ENCODE measurements at regions not wholly inside any gene's neighbourhood (a gene's known extent, or its start where the extent isn't known, plus 50 kb on each side); places are given as distances from the start of the nearest gene placed in this dataset.
"Not testable (repeated sequence)": the region's sequence is repeated elsewhere in the genome, so short reads cannot be mapped to it uniquely, and the experiment has no call there.

DNA sequence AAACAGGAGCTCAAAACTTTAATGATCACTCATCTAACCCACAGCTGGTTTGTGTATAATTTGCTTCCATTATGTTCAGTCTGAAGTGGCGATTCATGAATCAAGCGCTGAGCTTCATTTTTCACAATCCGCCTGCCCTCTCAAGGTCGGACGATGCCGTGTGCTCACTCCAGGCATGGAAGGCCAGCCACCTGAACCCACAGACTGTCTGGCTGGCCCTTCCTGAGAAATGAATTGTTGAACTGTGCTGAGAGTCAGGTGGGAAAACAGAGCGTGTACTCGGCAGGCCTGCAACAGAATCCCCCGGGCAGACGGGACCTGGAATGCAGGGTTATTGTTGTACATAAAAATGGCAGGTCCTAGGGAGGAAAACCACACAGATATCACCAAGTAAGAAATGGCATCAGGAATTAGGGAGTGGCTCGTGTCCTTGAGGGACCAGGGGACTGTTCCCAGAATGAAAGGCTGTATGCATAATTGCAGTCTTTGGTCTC, 375.7 kb downstream of the IRX2 start:
- Mint-ChIP-seq H3K4me1 (no peaks in the 10 kb centered on the region), H3K36me3 (ENCODE audit: low read depth) (no peaks in the 10 kb centered on the region), H3K4me3 (no peak overlapping the region), H3K27ac (no peak overlapping the region), H3K27me3 (no peaks in the 10 kb centered on the region)
- no peak for ATAC-seq
- no peak for DNase-seq
- no peaks in the 10 kb centered on the region for H3K9me3 ChIP-seq (ENCODE audit: control insufficient read depth, low read length, poor library complexity, severe bottlenecking)

DNA sequence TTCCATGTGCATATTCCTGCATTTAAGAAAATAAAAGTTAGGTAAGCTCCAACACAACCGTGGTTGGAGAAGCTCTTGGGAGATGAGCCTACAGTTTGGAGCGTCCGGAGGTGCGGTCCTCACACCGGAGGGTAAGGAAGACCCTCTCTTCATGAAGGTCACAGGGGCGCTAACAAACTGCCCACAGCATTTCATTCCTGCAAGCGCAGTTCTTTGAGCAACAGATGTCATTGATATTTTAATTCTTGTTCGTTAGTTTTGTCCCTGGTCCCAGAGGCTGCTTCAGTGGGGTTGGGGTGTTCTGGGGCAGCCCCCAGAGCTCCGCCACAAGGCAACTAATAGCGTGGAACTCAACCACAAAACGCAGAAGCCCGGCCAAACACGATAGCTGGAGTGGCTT, 376.2 kb downstream of the IRX2 start:
- DNase-seq (no peak), ATAC-seq (no peak)
- H3K9me3 ChIP-seq (ENCODE audit: control insufficient read depth, low read length, poor library complexity, severe bottlenecking): no peaks in the 10 kb centered on the region
- Mint-ChIP-seq H3K4me3 (no peak overlapping the region), H3K36me3 (ENCODE audit: low read depth) (no peaks in the 10 kb centered on the region), H3K4me1 (no peaks in the 10 kb centered on the region), H3K27me3 (no peaks in the 10 kb centered on the region), H3K27ac (no peak overlapping the region)

DNA sequence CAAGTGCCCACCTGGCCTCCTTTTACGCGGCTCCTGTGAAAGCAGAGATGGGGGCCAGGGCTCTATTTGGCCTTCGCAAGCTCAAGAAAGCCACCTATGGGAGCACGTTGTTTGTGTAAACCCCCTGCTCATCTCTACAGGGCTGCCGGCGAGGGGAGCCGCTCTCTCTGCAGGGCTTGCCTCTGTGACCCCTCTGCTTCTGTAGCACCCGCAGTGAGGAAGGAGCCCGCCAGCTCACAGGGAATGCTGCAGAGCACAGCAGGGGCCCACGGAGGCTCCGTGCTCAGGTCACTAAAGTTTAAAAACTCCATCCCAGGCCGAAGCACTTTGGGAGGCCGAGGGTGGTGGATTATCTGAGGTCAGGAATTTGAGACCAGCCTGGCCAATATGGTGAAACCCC, 376.8 kb downstream of the IRX2 start:
- no peaks in the 10 kb centered on the region for H3K9me3 ChIP-seq (ENCODE audit: control insufficient read depth, low read length, poor library complexity, severe bottlenecking)
- DNase-seq (no peak), ATAC-seq (no peak)
- no peaks in the 10 kb centered on the region for H3K27me3 Mint-ChIP-seq
- H3K4me1 Mint-ChIP-seq: no peaks in the 10 kb centered on the region
- no peak overlapping the region for H3K27ac Mint-ChIP-seq
- H3K36me3 Mint-ChIP-seq (ENCODE audit: low read depth): no peaks in the 10 kb centered on the region
- no peak overlapping the region for H3K4me3 Mint-ChIP-seq

DNA sequence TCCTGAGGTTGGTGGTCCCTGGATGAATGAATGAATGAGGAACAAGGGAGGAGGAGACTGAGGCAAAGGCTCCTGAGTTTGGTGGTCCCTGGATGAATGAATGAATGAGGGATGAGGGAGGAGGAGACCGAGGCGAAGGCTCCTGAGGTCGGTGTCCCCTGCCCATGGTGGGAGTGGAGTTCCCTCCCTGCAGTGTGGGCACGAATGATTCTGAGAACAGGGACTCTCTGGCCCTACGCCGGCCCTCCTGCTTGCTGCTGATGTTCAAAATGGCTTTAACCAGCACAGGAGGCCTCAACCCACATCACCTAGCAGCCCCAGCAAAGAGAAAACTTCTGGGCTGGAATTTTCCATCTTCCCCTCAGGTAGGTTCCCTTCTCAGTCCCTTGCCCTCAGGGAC, 377.8 kb downstream of the IRX2 start:
- H3K4me1 Mint-ChIP-seq: no peaks in the 10 kb centered on the region
- H3K4me3 Mint-ChIP-seq: no peak overlapping the region
- ATAC-seq (no peak), DNase-seq (no peak)
- no peaks in the 10 kb centered on the region for H3K36me3 Mint-ChIP-seq (ENCODE audit: low read depth)
- H3K9me3 ChIP-seq (ENCODE audit: control insufficient read depth, low read length, poor library complexity, severe bottlenecking): no peaks in the 10 kb centered on the region
- no peak overlapping the region for H3K27ac Mint-ChIP-seq
- no peaks in the 10 kb centered on the region for H3K27me3 Mint-ChIP-seq

DNA sequence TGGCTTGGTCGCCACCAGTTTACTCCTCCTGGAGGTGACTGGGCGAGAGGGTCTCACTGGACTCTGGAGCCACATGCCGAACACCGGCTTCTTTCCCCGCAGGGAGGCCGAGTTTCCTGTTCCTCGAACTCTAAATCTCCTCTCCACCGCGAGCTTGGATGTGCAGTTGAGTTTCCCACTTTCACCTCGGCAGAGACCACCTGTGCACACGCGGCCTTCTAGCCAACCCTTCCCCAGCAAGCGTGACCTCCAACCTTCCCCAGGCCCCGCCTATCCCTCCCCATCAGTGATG, 380.1 kb downstream of the IRX2 start:
- no peaks in the 10 kb centered on the region for H3K9me3 ChIP-seq (ENCODE audit: control insufficient read depth, low read length, poor library complexity, severe bottlenecking)
- Mint-ChIP-seq H3K27me3 (no peaks in the 10 kb centered on the region), H3K36me3 (ENCODE audit: low read depth) (no peaks in the 10 kb centered on the region), H3K4me1 (no peaks in the 10 kb centered on the region), H3K27ac (no peak overlapping the region), H3K4me3 (no peak overlapping the region)
- no peak for DNase-seq
- ATAC-seq: no peak

DNA sequence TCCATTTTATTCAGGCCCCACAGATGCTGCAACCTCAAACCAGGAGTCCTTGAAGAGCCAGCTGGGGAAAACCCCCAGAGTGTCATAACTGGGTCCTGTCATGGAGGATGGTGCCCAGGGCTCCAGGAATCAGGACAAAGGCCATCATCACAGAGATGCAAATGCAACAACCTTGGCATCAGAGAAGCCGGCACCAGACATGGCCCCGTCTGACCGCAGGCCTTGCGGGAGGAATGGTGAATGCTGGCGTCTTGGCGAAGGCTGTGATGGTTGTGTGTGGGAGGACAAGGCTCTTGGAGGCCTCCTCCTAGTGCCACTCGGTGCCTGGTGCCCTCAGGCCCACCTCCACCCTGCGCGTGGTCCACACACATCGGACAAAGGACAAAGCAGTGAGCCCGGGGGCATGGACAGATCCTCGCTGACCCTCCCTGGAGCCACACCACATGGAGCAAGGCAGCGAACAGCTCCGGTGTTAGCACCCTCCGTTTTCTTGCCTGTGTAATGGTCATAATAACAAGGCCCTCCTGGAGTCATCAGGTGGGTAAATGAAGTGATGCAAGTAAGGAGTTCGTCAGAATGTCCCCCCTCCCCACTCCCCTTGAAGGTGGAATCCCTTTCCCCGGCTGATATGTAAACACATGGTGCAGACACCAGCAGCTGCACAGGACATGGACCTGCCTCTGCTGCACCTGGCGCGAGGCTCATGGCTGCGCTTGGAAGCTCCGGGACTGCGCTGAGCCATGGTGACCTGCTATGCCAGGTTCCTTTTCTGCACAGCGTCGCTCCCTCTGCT, 380.7 kb downstream of the IRX2 start:
- no peak overlapping the region for H3K27ac Mint-ChIP-seq
- no peak for ATAC-seq
- no peaks in the 10 kb centered on the region for H3K9me3 ChIP-seq (ENCODE audit: control insufficient read depth, low read length, poor library complexity, severe bottlenecking)
- H3K4me3 Mint-ChIP-seq: no peak overlapping the region
- no peaks in the 10 kb centered on the region for H3K36me3 Mint-ChIP-seq (ENCODE audit: low read depth)
- DNase-seq: no peak
- no peaks in the 10 kb centered on the region for H3K27me3 Mint-ChIP-seq
- no peaks in the 10 kb centered on the region for H3K4me1 Mint-ChIP-seq

DNA sequence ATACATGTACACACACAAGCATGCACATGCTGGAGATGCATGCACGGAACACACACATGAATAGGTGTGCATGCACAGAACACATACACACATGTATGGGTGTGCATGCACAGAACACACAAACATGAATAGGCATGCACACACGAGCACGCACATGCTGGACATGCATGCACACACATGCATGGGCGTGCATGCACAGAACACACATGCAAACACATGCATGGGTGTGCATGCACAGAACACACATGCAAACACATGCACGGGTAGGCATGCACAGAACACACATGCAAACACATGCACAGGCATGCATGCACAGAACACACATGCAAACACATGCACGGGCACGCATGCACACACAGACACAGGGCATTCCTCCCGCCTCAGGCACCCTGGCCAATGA, 382.3 kb downstream of the IRX2 start:
- H3K9me3 ChIP-seq (ENCODE audit: control insufficient read depth, low read length, poor library complexity, severe bottlenecking): no peaks in the 10 kb centered on the region
- no peak for DNase-seq
- no peak for ATAC-seq

DNA sequence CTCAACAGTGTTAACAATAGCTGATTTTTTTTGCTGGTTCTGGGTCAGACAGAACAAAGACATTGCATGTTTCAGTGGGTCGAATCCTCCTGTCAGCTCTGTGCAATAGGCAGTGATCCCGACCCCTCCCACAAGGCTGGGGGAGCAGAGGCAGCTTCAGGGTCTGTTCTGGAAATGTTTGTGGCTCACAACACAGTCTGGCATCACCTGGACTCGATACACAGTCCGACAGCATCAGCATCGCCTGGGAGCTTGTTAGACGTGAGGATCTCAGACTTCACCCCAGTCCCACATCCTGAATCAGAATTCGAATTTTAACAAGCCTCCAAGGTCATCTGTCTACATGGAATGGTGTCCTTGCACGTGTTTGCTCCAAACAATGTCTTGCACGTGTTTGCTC, 384.7 kb downstream of the IRX2 start:
- ATAC-seq (no peak), DNase-seq (no peak)
- no peak overlapping the region for H3K4me3 Mint-ChIP-seq
- no peaks in the 10 kb centered on the region for H3K27me3 Mint-ChIP-seq
- no peak overlapping the region for H3K27ac Mint-ChIP-seq
- no peaks in the 10 kb centered on the region for H3K9me3 ChIP-seq (ENCODE audit: control insufficient read depth, low read length, poor library complexity, severe bottlenecking)
- no peaks in the 10 kb centered on the region for H3K4me1 Mint-ChIP-seq
- H3K36me3 Mint-ChIP-seq (ENCODE audit: low read depth): no peaks in the 10 kb centered on the region

More for the DNA sequence above, 382.3 kb downstream of the IRX2 start:
- Mint-ChIP-seq H3K36me3 (ENCODE audit: low read depth) (no peaks in the 10 kb centered on the region), H3K27ac (no peak overlapping the region), H3K4me1 (no peaks in the 10 kb centered on the region), H3K27me3 (no peaks in the 10 kb centered on the region), H3K4me3 (no peak overlapping the region)

DNA sequence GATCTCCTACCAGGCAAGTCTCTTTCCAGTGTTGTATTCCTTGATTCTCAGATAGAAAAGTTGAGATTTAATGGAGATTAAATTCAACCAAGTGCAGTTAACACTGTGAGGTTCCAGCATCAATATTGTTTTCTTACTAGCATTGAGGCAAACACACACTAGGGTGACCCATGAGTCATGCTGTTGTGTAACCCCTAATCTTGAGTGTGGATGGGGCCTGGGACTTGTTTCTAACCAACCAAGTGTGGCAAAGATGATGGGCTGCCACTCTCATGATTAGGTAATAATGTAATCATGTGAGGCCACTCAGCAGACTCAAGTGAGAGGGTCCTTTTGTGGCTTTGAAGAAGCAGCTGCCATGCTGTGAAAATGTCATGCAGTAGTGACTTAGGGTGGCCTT, 394.2 kb downstream of the IRX2 start:
- H3K27ac Mint-ChIP-seq: no peak overlapping the region
- no peaks in the 10 kb centered on the region for H3K27me3 Mint-ChIP-seq
- no peaks in the 10 kb centered on the region for H3K9me3 ChIP-seq (ENCODE audit: control insufficient read depth, low read length, poor library complexity, severe bottlenecking)
- ATAC-seq: no peak
- no peak for DNase-seq
- no peaks in the 10 kb centered on the region for H3K4me1 Mint-ChIP-seq
- no peaks in the 10 kb centered on the region for H3K36me3 Mint-ChIP-seq (ENCODE audit: low read depth)
- no peak overlapping the region for H3K4me3 Mint-ChIP-seq

DNA sequence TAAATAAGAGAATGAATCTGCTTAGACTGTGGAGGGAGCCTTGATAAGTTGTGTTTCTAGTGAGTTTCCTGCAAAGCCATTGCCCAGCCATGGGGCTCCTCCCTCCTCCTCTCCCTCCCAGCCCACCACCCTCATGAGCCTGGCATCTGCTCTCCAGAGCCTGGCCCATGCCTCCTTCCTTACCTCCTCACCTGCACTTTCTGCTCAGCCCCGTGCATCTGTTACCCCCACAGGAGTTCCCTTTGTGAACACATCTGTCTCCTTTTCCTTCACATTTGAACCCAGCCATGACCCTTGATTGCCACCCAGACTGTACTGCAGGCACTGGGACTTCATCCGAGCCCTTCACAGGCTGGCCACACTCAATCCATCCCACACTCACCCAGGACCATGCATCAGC, 395.6 kb downstream of the IRX2 start:
- Mint-ChIP-seq H3K4me3 (no peak overlapping the region), H3K27ac (no peak overlapping the region), H3K4me1 (no peaks in the 10 kb centered on the region), H3K36me3 (ENCODE audit: low read depth) (no peaks in the 10 kb centered on the region), H3K27me3 (no peaks in the 10 kb centered on the region)
- H3K9me3 ChIP-seq (ENCODE audit: control insufficient read depth, low read length, poor library complexity, severe bottlenecking): no peaks in the 10 kb centered on the region
- DNase-seq (no peak), ATAC-seq (no peak)

DNA sequence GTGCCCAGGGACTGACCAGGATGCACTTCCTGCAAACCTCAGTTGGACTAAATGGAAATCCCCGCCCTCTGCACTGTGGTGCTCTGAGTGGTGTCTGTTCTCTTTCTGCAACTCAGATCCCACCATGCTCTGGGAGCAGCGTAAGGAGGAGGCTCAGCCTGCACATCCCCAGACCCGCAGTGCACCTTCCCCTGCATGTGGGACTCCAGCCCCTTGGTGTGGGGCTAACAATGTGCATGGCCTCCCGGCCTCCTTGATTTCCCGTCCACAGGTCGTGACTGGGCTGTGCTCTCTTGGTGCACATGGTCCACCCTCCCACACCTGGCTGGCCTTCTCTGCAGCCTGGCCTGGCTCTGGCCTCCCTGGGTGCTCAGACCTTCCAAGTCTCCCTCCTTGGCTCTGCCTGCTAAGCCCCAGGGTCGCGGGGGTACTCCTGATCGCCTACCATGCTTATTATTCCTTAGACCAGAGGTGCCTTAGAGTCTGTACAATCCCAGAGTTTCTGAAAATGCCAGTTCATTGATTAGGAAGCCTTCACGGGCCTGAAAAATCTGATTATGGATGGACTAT, 397.5 kb downstream of the IRX2 start:
- Mint-ChIP-seq H3K4me1 (no peaks in the 10 kb centered on the region), H3K4me3 (no peak overlapping the region), H3K36me3 (ENCODE audit: low read depth) (no peaks in the 10 kb centered on the region), H3K27me3 (no peaks in the 10 kb centered on the region), H3K27ac (no peak overlapping the region)
- DNase-seq (no peak), ATAC-seq (no peak)
- H3K9me3 ChIP-seq (ENCODE audit: control insufficient read depth, low read length, poor library complexity, severe bottlenecking): no peaks in the 10 kb centered on the region

DNA sequence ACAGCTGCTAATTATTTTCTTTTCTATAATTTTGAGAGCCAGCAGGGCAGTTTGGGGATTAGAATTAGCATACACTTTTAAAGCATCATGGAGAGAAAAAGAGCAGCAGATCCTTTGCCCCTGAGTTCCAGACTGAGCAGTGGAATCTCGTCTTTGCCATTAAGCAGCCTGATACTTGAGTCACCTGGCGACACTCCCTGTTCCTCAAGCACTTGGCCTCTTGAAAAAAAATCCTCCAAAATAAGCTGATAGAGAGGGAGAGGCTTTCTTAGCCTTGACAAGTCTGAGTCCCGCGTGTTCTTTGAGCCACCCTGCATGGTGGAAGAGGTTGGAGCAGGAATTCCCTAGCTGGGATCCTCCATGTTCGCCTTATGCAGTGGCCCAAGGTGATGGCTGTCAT, 398.3 kb downstream of the IRX2 start:
- no peaks in the 10 kb centered on the region for H3K9me3 ChIP-seq (ENCODE audit: control insufficient read depth, low read length, poor library complexity, severe bottlenecking)
- ATAC-seq: no peak
- H3K4me3 Mint-ChIP-seq: no peak overlapping the region
- no peaks in the 10 kb centered on the region for H3K4me1 Mint-ChIP-seq
- H3K27me3 Mint-ChIP-seq: no peaks in the 10 kb centered on the region
- no peak overlapping the region for H3K27ac Mint-ChIP-seq
- H3K36me3 Mint-ChIP-seq (ENCODE audit: low read depth): no peaks in the 10 kb centered on the region
- DNase-seq: no peak

DNA sequence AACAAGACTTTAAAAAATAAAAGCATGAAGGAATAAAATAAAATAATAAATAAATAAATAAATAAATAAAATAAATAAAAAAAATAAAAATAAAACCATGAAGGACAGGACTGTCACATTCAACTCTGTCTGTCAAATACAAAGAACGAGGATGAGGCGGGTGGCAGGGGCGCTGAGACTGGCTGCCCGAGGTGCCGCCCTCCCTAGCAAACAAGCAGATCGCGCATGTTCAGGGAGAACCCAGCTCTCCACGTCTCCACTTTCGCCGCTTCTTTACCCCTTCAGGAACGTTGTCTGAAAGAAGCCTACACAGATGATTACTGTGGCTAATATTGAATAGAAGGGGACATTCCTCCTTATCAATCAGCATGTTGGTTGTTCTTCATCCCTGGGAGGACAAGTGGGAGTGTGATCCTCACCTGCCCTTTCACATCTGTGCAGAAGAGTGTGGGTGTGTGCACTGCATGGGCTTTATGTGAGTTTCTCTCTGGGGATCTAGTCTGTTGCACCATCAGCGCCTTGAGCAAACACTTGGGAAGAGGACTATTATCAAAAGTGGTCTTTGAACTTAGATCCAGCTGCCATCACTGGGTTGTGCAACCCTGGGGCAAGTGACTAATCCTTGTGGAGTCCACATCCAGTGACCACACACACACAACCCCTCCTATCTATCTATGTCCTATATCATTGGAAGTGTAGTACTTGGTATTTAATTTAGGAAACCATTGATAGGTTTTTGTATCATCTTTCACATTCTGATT, 399.2 kb downstream of the IRX2 start:
- no peaks in the 10 kb centered on the region for H3K9me3 ChIP-seq (ENCODE audit: control insufficient read depth, low read length, poor library complexity, severe bottlenecking)
- no peaks in the 10 kb centered on the region for H3K27me3 Mint-ChIP-seq
- DNase-seq: no peak
- no peak overlapping the region for H3K27ac Mint-ChIP-seq
- H3K36me3 Mint-ChIP-seq (ENCODE audit: low read depth): no peaks in the 10 kb centered on the region
- no peaks in the 10 kb centered on the region for H3K4me1 Mint-ChIP-seq
- H3K4me3 Mint-ChIP-seq: no peak overlapping the region
- ATAC-seq: no peak

DNA sequence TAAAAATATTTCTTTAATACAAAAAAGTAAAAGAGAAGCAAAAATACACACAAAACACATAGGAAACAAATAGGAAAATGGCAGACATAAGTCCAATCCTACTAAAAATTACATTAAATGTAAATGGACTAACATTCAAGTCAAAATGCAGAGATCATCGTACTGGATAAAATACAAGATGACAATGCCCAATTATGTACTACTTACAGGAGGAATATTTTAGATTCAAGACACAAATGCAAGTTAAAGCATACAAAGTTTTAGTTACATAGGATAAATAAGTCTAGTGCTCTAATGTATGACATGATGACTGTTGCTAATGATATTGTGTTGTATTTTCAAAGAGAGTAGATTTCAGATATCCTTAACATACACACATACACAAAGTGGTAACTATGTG, 401.7 kb downstream of the IRX2 start:
- H3K27me3 Mint-ChIP-seq; H3K27ac Mint-ChIP-seq; H3K36me3 Mint-ChIP-seq (ENCODE audit: low read depth); ATAC-seq; H3K4me1 Mint-ChIP-seq; H3K9me3 ChIP-seq (ENCODE audit: control insufficient read depth, low read length, poor library complexity, severe bottlenecking); H3K4me3 Mint-ChIP-seq; DNase-seq: not testable (repeated sequence)

Data from T-helper 17 cell (primary cell).